ENCODE measurements at regions not wholly inside any gene's neighbourhood (a gene's known extent, or its start where the extent isn't known, plus 50 kb on each side); places are given as distances from the start of the nearest gene placed in this dataset.
"Not testable (repeated sequence)": the region's sequence is repeated elsewhere in the genome, so short reads cannot be mapped to it uniquely, and the experiment has no call there.

- DNase-seq (ENCODE audit: low spot score), result no peak
These were observed 205.7 kb downstream of the GJA1 start for GRCh38 chr6:121641158-121641557.

- peak; percentile 14 for DNase-seq (ENCODE audit: low spot score)
These were observed 209.8 kb downstream of the GJA1 start for GRCh38 chr6:121645100-121645745.

GRCh38 chr6:121647905-121648304 is 212.5 kb downstream of the GJA1 start:
- DNase-seq (ENCODE audit: low spot score), result peak; percentile 41

- no peak for DNase-seq (ENCODE audit: low spot score)
These were observed 214.5 kb downstream of the GJA1 start for GRCh38 chr6:121649951-121650350.

GRCh38 chr6:121651420-121651819 is 216.0 kb downstream of the GJA1 start:
- no peak for DNase-seq (ENCODE audit: low spot score)

- no peak for DNase-seq (ENCODE audit: low spot score)
These were observed 216.8 kb downstream of the GJA1 start for GRCh38 chr6:121652223-121652622.

GRCh38 chr6:121652726-121653623 is 217.5 kb downstream of the GJA1 start:
- DNase-seq (ENCODE audit: low spot score), result peak; percentile 65

GRCh38 chr6:121653624-121654008 is 218.2 kb downstream of the GJA1 start:
- DNase-seq (ENCODE audit: low spot score), result no peak

- no peak for DNase-seq (ENCODE audit: low spot score)
These were observed 222.5 kb downstream of the GJA1 start for GRCh38 chr6:121657972-121658371.

GRCh38 chr6:121660277-121660676 is 224.8 kb downstream of the GJA1 start:
- no peak for DNase-seq (ENCODE audit: low spot score)

- DNase-seq (ENCODE audit: low spot score), result no peak
These were observed 227.9 kb downstream of the GJA1 start for GRCh38 chr6:121663292-121663810.

GRCh38 chr6:121664158-121664557 is 228.7 kb downstream of the GJA1 start:
- no peak for DNase-seq (ENCODE audit: low spot score)

GRCh38 chr6:121666814-121667213 is 231.4 kb downstream of the GJA1 start:
- DNase-seq (ENCODE audit: low spot score), result peak; percentile 68

- DNase-seq (ENCODE audit: low spot score), result peak; percentile 20
These were observed 232.8 kb downstream of the GJA1 start for GRCh38 chr6:121668259-121668658.

GRCh38 chr6:121670511-121670910 is 235.1 kb downstream of the GJA1 start:
- DNase-seq (ENCODE audit: low spot score), result no peak

GRCh38 chr6:121677571-121677970 is 242.1 kb downstream of the GJA1 start:
- DNase-seq (ENCODE audit: low spot score), result no peak

GRCh38 chr6:121678245-121678644 is 242.8 kb downstream of the GJA1 start:
- DNase-seq (ENCODE audit: low spot score), result no peak

GRCh38 chr6:121680058-121680457 is 244.6 kb downstream of the GJA1 start:
- no peak for DNase-seq (ENCODE audit: low spot score)

- DNase-seq (ENCODE audit: low spot score), result no peak
These were observed 247.2 kb downstream of the GJA1 start for GRCh38 chr6:121682666-121683065.

GRCh38 chr6:121685806-121686205 is 250.4 kb downstream of the GJA1 start:
- not testable (repeated sequence) for DNase-seq (ENCODE audit: low spot score)

- no peak for DNase-seq (ENCODE audit: low spot score)
These were observed 251.2 kb downstream of the GJA1 start for GRCh38 chr6:121686611-121687023.

GRCh38 chr6:121688974-121689373 is 253.5 kb downstream of the GJA1 start:
- no peak for DNase-seq (ENCODE audit: low spot score)

GRCh38 chr6:121691126-121691551 is 255.7 kb downstream of the GJA1 start:
- DNase-seq (ENCODE audit: low spot score), result no peak
